H1 (cell line): ENCODE measurements at regions not wholly inside any gene's neighbourhood (a gene's known extent, or its start where the extent isn't known, plus 50 kb on each side); places are given as distances from the start of the nearest gene placed in this dataset.

Experiments
- ASH2L ChIP-seq: fragments of 200-600, 300-600 bp; sonication (generic); IDR thresholded peaks from one replicate; pipeline ENCODE4 v1.7.1; 2017; ENCODE audit warnings: low read length
- ATF2 ChIP-seq: IDR thresholded peaks from 2 replicates; pipeline ENCODE4 v1.6.1; 2012; ENCODE audit warnings: low read length, inconsistent platforms
- BACH1 ChIP-seq: IDR thresholded peaks from 2 replicates; pipeline ENCODE4 v1.6.1; 2012; ENCODE audit warnings: low read length, improper control_type of control experiment
- BRCA1 ChIP-seq: IDR thresholded peaks from 2 replicates; pipeline ENCODE4 v1.6.1; 2012; ENCODE audit warnings: low read depth, low read length, improper control_type of control experiment
- HDAC6 ChIP-seq: IDR thresholded peaks from one replicate; pipeline ENCODE4 v1.7.1; 2012; ENCODE audit warnings: low read depth, mild to moderate bottlenecking, inconsistent platforms, low read length, moderate library complexity
- MAFK ChIP-seq: IDR thresholded peaks from 2 replicates; pipeline ENCODE4 v1.6.1; 2012; ENCODE audit warnings: low read depth, mild to moderate bottlenecking, improper control_type of control experiment, low read length
- SIRT6 ChIP-seq: IDR thresholded peaks from one replicate; pipeline ENCODE4 v1.7.1; 2012; ENCODE audit warnings: low read length, inconsistent platforms

GRCh38 chr2:176733698-176734430, 464.6 kb downstream of the MTX2 start (continued):
- no peak for TF ChIP-seq SIRT6
- no peak for TF ChIP-seq HDAC6
- TF ChIP-seq ASH2L, result no peak
- no peak for TF ChIP-seq BACH1
- TF ChIP-seq BRCA1, result no peak
- TF ChIP-seq MAFK, result no peak
- no peak for TF ChIP-seq ATF2
